ENCODE measurements at regions not wholly inside any gene's neighbourhood (a gene's known extent, or its start where the extent isn't known, plus 50 kb on each side); places are given as distances from the start of the nearest gene placed in this dataset.

DNA sequence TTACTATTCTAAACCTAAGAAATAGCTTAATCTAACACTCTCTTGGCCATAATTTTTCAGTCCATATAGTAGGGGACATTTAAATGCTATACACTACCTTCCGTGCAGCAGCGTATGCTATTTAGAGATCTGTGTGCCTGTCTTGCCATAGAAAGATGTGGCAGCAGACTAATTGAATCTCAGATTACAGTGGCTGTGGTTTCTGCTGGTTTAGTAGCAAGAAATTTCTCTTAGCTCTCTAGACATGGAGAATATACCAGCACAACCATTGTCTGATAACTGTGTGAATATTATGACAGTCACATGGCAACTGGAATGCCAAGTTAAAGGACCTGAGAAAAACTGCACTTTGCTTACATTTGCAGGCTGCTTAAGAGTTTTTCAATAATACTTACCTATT is 672.4 kb upstream of the MIR17HG start:
- ATAC-seq: no peak
- no peak overlapping the region for H3K4me3 ChIP-seq (ENCODE audit: low read length)
- no peak for DNase-seq
- H3K9me3 ChIP-seq (ENCODE audit: control insufficient read depth, insufficient read depth, low read length): peaks cover 6% of the 10 kb centered on the region
- no peaks in the 10 kb centered on the region for H3K4me1 Mint-ChIP-seq
- peaks cover 7% of the 10 kb centered on the region for H3K36me3 Mint-ChIP-seq
- WGBS (ENCODE audit: insufficient coverage): 95% methylated on average over 2 of the region's 2 CpGs
- H3K27ac ChIP-seq (ENCODE audit: low read length): no peak overlapping the region
- TF ChIP-seq, protein P1, sequence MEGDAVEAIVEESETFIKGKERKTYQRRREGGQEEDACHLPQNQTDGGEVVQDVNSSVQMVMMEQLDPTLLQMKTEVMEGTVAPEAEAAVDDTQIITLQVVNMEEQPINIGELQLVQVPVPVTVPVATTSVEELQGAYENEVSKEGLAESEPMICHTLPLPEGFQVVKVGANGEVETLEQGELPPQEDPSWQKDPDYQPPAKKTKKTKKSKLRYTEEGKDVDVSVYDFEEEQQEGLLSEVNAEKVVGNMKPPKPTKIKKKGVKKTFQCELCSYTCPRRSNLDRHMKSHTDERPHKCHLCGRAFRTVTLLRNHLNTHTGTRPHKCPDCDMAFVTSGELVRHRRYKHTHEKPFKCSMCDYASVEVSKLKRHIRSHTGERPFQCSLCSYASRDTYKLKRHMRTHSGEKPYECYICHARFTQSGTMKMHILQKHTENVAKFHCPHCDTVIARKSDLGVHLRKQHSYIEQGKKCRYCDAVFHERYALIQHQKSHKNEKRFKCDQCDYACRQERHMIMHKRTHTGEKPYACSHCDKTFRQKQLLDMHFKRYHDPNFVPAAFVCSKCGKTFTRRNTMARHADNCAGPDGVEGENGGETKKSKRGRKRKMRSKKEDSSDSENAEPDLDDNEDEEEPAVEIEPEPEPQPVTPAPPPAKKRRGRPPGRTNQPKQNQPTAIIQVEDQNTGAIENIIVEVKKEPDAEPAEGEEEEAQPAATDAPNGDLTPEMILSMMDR (IDR thresholded peaks at IDR 0.05): no peak
- H3K4me1 ChIP-seq (ENCODE audit: control insufficient read depth, insufficient read depth, low read length): no peaks in the 10 kb centered on the region
- no peaks in the 10 kb centered on the region for H3K27me3 ChIP-seq (ENCODE audit: control insufficient read depth, insufficient read depth, low read length)
- H3K9me3 Mint-ChIP-seq: peaks cover 13 to 14% of the 10 kb centered on the region in 2 donors
- H3K27ac Mint-ChIP-seq: no peak overlapping the region
- H3K36me3 ChIP-seq (ENCODE audit: control insufficient read depth, insufficient read depth, low read length): no peaks in the 10 kb centered on the region
- H3K27me3 Mint-ChIP-seq (ENCODE audit: low read depth in 2 of 2): no peaks in the 10 kb centered on the region
- H3K4me3 Mint-ChIP-seq: no peak overlapping the region
- intact Hi-C loops (cut with micrococcal nuclease): no loop called here

DNA sequence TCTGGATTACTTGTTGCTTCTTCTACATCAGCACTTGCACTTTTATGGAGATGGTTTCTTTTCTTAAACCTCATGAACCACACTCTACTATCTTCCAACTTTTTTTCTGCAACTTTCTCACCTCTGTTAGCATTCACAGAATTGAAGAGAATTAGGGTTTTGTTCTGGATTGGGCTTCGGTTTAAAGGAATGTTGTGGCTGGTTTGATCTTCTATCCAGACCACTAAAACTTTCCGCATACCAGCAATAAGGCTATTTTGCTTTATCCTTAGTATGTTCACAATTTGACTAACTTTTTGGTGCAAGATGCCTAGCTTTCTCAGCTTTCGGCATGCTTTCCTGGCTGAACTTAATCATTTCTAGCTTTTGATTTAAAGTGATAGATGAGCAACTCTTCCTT is 666.7 kb upstream of the MIR17HG start:
- DNase-seq (no peak), ATAC-seq (no peak)
- H3K27ac ChIP-seq (ENCODE audit: low read length): no peak overlapping the region
- H3K9me3 Mint-ChIP-seq: peaks cover 15 to 32% of the 10 kb centered on the region in 2 donors
- H3K36me3 Mint-ChIP-seq: peaks cover 7% of the 10 kb centered on the region
- H3K27me3 ChIP-seq (ENCODE audit: control insufficient read depth, insufficient read depth, low read length): no peaks in the 10 kb centered on the region
- TF ChIP-seq, protein P1 (IDR thresholded peaks at IDR 0.05): no peak
- no peaks in the 10 kb centered on the region for H3K4me1 ChIP-seq (ENCODE audit: control insufficient read depth, insufficient read depth, low read length)
- H3K27me3 Mint-ChIP-seq (ENCODE audit: low read depth in 2 of 2): no peaks in the 10 kb centered on the region
- WGBS (ENCODE audit: insufficient coverage): 94% methylated on average over 2 of the region's 3 CpGs
- H3K4me3 Mint-ChIP-seq: no peak overlapping the region
- no peaks in the 10 kb centered on the region for H3K4me1 Mint-ChIP-seq
- peaks cover 4% of the 10 kb centered on the region for H3K9me3 ChIP-seq (ENCODE audit: control insufficient read depth, insufficient read depth, low read length)
- intact Hi-C loops (cut with micrococcal nuclease): no loop called here
- H3K27ac Mint-ChIP-seq: no peak overlapping the region
- no peaks in the 10 kb centered on the region for H3K36me3 ChIP-seq (ENCODE audit: control insufficient read depth, insufficient read depth, low read length)
- H3K4me3 ChIP-seq (ENCODE audit: low read length): no peak overlapping the region

DNA sequence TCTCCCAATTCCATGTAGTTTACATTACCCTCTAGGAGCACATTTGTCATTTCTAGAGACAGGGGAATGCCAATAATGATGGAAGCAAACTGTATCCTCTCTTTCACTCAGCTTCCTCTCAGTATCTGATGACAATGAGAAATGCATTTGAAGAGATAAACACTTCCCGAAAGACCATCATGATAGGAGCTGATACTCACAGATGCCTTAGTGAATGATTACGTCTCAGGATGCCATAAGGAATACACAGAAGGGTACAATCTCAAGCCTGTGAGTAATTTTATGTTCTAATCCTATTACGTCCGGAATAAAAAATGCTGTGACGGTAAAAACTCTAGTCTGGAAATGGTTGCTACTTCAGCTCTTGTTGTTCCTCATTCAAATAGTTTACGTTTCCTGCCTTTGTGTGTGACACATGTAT is 663.8 kb upstream of the MIR17HG start:
- no peaks in the 10 kb centered on the region for H3K4me1 Mint-ChIP-seq
- ATAC-seq: no peak
- no peaks in the 10 kb centered on the region for H3K27me3 ChIP-seq (ENCODE audit: control insufficient read depth, insufficient read depth, low read length)

DNA sequence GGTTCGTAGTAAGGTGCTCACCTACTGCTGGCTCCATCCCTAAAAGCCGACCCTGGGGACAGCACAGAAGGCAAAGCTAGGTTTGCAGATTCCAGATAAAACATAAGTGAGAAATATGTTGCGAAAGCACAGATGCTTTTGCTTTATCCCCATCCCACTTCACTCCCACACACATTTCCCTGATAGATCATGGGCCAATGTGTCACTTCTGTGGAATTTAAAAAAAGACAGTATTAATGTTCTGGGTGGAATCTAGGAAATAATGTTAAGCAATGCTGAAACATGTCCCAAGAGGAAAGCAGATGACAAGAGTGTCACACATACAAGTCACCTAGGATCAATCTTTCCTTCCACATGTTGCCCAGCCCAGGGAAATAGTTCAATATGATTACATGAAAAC is 661.0 kb upstream of the MIR17HG start:
- H3K36me3 Mint-ChIP-seq: no peaks in the 10 kb centered on the region
- H3K4me1 Mint-ChIP-seq: no peaks in the 10 kb centered on the region
- Histone ChIP-seq H3K36me3 (ENCODE audit: control insufficient read depth, insufficient read depth, low read length) (no peaks in the 10 kb centered on the region), H3K9me3 (ENCODE audit: control insufficient read depth, insufficient read depth, low read length) (peaks cover 4% of the 10 kb centered on the region), H3K27me3 (ENCODE audit: control insufficient read depth, insufficient read depth, low read length) (no peaks in the 10 kb centered on the region), H3K4me3 (ENCODE audit: low read length) (no peak overlapping the region), H3K27ac (ENCODE audit: low read length) (no peak overlapping the region), H3K4me1 (ENCODE audit: control insufficient read depth, insufficient read depth, low read length) (no peaks in the 10 kb centered on the region)
- intact Hi-C loops (cut with micrococcal nuclease): no loop called here
- H3K27ac Mint-ChIP-seq: no peak overlapping the region
- H3K9me3 Mint-ChIP-seq: peaks cover 4 to 17% of the 10 kb centered on the region in 2 donors
- TF ChIP-seq, protein P1 (IDR thresholded peaks at IDR 0.05): no peak
- no peak for DNase-seq
- whole genome bisulfite sequencing (ENCODE audit: insufficient coverage): 83% methylated on average over 3 of the region's 3 CpGs
- H3K27me3 Mint-ChIP-seq (ENCODE audit: low read depth in 2 of 2): no peaks in the 10 kb centered on the region
- no peak for ATAC-seq
- no peak overlapping the region for H3K4me3 Mint-ChIP-seq

More for the DNA sequence above, 663.8 kb upstream of the MIR17HG start:
- Mint-ChIP-seq H3K4me3 (no peak overlapping the region), H3K9me3 (peaks cover 13 to 27% of the 10 kb centered on the region in 2 donors), H3K36me3 (peaks cover 6% of the 10 kb centered on the region), H3K27ac (no peak overlapping the region), H3K27me3 (ENCODE audit: low read depth in 2 of 2) (no peaks in the 10 kb centered on the region)
- intact Hi-C loops (cut with micrococcal nuclease): no loop called here
- no peaks in the 10 kb centered on the region for H3K36me3 ChIP-seq (ENCODE audit: control insufficient read depth, insufficient read depth, low read length)
- TF ChIP-seq, protein P1 (IDR thresholded peaks at IDR 0.05): no peak
- 91% methylated on average over 6 of the region's 6 CpGs for WGBS (ENCODE audit: insufficient coverage)
- H3K9me3 ChIP-seq (ENCODE audit: control insufficient read depth, insufficient read depth, low read length): peaks cover 4% of the 10 kb centered on the region
- no peak for DNase-seq
- no peaks in the 10 kb centered on the region for H3K4me1 ChIP-seq (ENCODE audit: control insufficient read depth, insufficient read depth, low read length)
- H3K27ac ChIP-seq (ENCODE audit: low read length): no peak overlapping the region
- H3K4me3 ChIP-seq (ENCODE audit: low read length): no peak overlapping the region
